ENCODE measurements at regions not wholly inside any gene's neighbourhood (a gene's known extent, or its start where the extent isn't known, plus 50 kb on each side); places are given as distances from the start of the nearest gene placed in this dataset.

GRCh38 chr3:5295191-5295690 is 107.7 kb downstream of the EDEM1 start:
- no peak for DNase-seq

DNA sequence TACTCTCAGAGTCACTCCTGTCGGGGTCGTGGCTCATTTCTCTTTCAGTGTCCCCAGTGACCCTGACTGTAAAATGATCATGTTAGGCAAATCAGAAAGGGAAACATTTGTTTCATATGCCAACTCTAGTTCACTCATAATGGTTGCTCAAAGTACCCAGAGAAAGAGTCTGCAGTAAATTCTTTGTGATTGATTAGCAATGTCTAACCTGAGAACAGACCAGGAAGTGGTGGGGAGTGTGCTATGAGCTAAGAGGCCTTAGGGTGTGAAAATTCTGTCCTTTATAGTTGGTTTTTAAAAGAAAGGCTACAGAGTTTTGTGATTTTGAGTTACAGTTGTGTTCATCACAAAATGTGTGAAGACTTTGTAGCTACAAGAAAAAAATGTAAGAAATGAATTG is 108.9 kb downstream of the EDEM1 start:
- Histone ChIP-seq H3K4me3 (no peak overlapping the region), H3K27ac (no peak overlapping the region), H3K36me3 (no peaks in the 10 kb centered on the region), H3K4me1 (no peaks in the 10 kb centered on the region), H3K27me3 (replicated peaks in 1 of 7) (no peaks in the 10 kb centered on the region), H3K9me3 (no peaks in the 10 kb centered on the region)
- intact Hi-C loops (cut with DNase I; ENCODE audit: low total_unique reads): no loop called here
- DNase-seq: no peak
- no peak for TF ChIP-seq CTCF (IDR thresholded peaks at IDR 0.05 in 8 of 11, conservative IDR thresholded peaks at IDR 0.05 in 3 of 11)
- TF ChIP-seq POLR2A (IDR thresholded peaks at IDR 0.05): no peak
- no peak for TF ChIP-seq POLR2AphosphoS5 (IDR thresholded peaks at IDR 0.05)
- WGBS, 5 donors: 74 to 95% (median 80%) methylated on average over 2 of the region's 2 CpGs

More at GRCh38 chr3:5295191-5295690, 107.7 kb downstream of the EDEM1 start:
- Histone ChIP-seq H3K27me3 (replicated peaks in 1 of 7) (no peaks in the 10 kb centered on the region), H3K9me3 (no peaks in the 10 kb centered on the region), H3K4me3 (no peak overlapping the region), H3K27ac (no peak overlapping the region), H3K4me1 (no peaks in the 10 kb centered on the region), H3K36me3 (no peaks in the 10 kb centered on the region)
- TF ChIP-seq POLR2AphosphoS5 (IDR thresholded peaks at IDR 0.05) (no peak), CTCF (IDR thresholded peaks at IDR 0.05 in 8 of 11, conservative IDR thresholded peaks at IDR 0.05 in 3 of 11) (no peak), POLR2A (IDR thresholded peaks at IDR 0.05) (no peak)
- 70 to 88% (median 83%) methylated on average over 1 of the region's 1 CpG for WGBS, 5 donors
- intact Hi-C loops (cut with DNase I; ENCODE audit: low total_unique reads): no loop called here

DNA sequence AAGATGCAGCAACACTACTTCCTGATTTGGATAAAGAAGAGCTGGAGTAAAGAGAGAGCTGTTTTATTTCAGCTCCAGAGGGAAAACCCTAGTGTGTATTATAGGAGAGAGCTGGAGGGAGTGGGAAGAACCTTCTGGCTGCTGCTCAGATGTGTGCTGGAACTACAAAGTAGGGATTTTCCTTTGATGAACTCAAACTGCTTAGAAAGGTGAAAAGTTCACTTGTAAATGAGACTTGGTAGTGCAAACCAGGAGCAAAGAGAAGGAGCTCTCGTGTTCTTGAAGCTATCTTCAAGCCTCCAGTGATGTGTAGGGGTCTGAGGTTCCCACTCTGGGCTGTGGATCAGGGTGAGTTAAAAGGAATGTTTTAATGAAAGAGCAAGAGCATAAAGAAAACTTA is 110.4 kb downstream of the EDEM1 start:
- intact Hi-C loops (cut with DNase I; ENCODE audit: low total_unique reads): no loop called here
- H3K27ac ChIP-seq: no peak overlapping the region

GRCh38 chr3:5298453-5298852 is 110.9 kb downstream of the EDEM1 start:
- 13 to 29% (median 17%) methylated on average over 3 of the region's 3 CpGs for WGBS, 5 donors
- no peaks in the 10 kb centered on the region for H3K36me3 ChIP-seq
- H3K9me3 ChIP-seq: no peaks in the 10 kb centered on the region
- no peak for DNase-seq
- H3K4me3 ChIP-seq: no peak overlapping the region
- TF ChIP-seq POLR2A (IDR thresholded peaks at IDR 0.05) (no peak), CTCF (IDR thresholded peaks at IDR 0.05 in 8 of 11, conservative IDR thresholded peaks at IDR 0.05 in 3 of 11) (no peak), POLR2AphosphoS5 (IDR thresholded peaks at IDR 0.05) (no peak)
- H3K27me3 ChIP-seq (replicated peaks in 1 of 7): no peaks in the 10 kb centered on the region
- no peak overlapping the region for H3K27ac ChIP-seq
- intact Hi-C loops (cut with DNase I; ENCODE audit: low total_unique reads): no loop called here
- H3K4me1 ChIP-seq: no peaks in the 10 kb centered on the region

More for the DNA sequence above, 110.4 kb downstream of the EDEM1 start:
- DNase-seq: no peak
- Histone ChIP-seq H3K27me3 (replicated peaks in 1 of 7) (no peaks in the 10 kb centered on the region), H3K36me3 (no peaks in the 10 kb centered on the region), H3K4me1 (no peaks in the 10 kb centered on the region), H3K9me3 (no peaks in the 10 kb centered on the region), H3K4me3 (no peak overlapping the region)
- WGBS, 5 donors: 35 to 61% (median 46%) methylated on average over 1 of the region's 1 CpG
- TF ChIP-seq POLR2AphosphoS5 (IDR thresholded peaks at IDR 0.05) (no peak), CTCF (IDR thresholded peaks at IDR 0.05 in 8 of 11, conservative IDR thresholded peaks at IDR 0.05 in 3 of 11) (no peak), POLR2A (IDR thresholded peaks at IDR 0.05) (no peak)

Data from spleen (tissue), 11 donors.